ENCODE measurements at regions not wholly inside any gene's neighbourhood (a gene's known extent, or its start where the extent isn't known, plus 50 kb on each side); places are given as distances from the start of the nearest gene placed in this dataset.
"Not testable (repeated sequence)": the region's sequence is repeated elsewhere in the genome, so short reads cannot be mapped to it uniquely, and the experiment has no call there.

DNA sequence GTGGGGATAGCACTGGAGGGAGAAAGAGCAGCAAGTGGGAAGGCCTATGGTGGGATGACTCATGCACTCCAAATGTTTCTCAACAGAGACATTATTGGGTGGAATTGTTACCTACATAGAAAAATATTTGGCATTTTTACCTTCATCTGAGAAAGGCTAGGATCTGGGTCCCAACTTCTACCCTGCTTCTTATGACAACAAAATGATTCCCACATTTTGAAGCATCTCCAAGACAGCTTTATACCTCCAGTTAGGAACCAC, 908.9 kb upstream of the GYPC start:
- DNase-seq (ENCODE audit: insufficient read length, low spot score) (no peak), FAIRE-seq (no peak)
- TF ChIP-seq POU2F2 (IDR thresholded peaks at IDR 0.05; ENCODE audit: low read depth, low read length), result no peak
- no peak for TF ChIP-seq POLR2A (IDR thresholded peaks at IDR 0.05; ENCODE audit: low read depth, low read length)
- no peak for TF ChIP-seq POLR2AphosphoS5 (IDR thresholded peaks at IDR 0.05; ENCODE audit: low read depth, low read length)
- no peak for TF ChIP-seq SPI1 (IDR thresholded peaks at IDR 0.05; ENCODE audit: low read depth, low read length)

DNA sequence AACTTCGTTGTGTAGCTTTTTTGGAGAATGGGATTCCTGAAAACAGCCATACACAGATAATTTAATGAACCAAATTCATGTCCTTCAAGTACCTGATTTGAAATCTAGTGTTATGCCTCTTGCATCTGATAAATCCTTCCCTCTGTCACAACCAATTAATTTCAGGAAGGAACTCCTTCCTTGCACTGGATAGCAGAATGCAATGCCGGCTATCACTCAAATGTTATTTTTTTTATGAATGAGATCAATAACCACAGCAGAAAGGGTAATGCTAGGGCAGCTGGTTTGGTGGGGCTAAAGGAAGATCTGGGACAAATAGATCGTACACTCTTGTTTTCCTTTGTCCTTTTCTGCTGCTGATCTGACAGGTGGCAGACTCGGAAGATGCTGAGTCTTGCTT, 899.5 kb upstream of the GYPC start:
- TF ChIP-seq PAX5 (IDR thresholded peaks at IDR 0.05; ENCODE audit: insufficient read depth, low read length, severe bottlenecking) (no peak), SPI1 (IDR thresholded peaks at IDR 0.05; ENCODE audit: low read depth, low read length) (no peak), POLR2A (IDR thresholded peaks at IDR 0.05; ENCODE audit: low read depth, low read length) (no peak)
- no peak for FAIRE-seq
- DNase-seq (ENCODE audit: insufficient read length, low spot score), result no peak

DNA sequence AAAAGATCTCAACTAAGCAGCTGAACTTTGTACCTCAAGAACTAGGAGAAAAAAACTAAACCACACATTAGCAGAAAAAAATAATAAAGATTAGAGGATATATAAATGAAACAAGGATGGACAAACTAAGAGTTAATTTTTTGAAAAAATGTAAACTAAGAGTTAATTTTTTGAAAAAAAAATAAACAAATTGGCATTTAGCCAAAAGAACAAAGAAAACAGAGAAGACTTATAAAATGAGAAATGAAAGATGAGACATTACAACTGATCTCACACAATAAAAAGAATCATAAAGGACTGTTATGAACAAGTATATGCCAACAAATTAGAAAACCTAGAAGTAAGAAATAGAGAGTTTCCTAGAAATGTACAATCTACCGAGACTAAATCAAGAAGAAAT, 859.2 kb upstream of the GYPC start:
- TF ChIP-seq POLR2AphosphoS5 (IDR thresholded peaks at IDR 0.05; ENCODE audit: low read depth, low read length) (no peak), POLR2A (IDR thresholded peaks at IDR 0.05; ENCODE audit: low read depth, low read length) (no peak), PAX5 (IDR thresholded peaks at IDR 0.05; ENCODE audit: insufficient read depth, low read length, severe bottlenecking) (no peak), POU2F2 (IDR thresholded peaks at IDR 0.05; ENCODE audit: low read depth, low read length) (no peak), SPI1 (IDR thresholded peaks at IDR 0.05; ENCODE audit: low read depth, low read length) (no peak), TAF1 (IDR thresholded peaks at IDR 0.05; ENCODE audit: low read depth, low read length) (no peak)
- FAIRE-seq, result no peak
- DNase-seq (ENCODE audit: insufficient read length, low spot score), result no peak

DNA sequence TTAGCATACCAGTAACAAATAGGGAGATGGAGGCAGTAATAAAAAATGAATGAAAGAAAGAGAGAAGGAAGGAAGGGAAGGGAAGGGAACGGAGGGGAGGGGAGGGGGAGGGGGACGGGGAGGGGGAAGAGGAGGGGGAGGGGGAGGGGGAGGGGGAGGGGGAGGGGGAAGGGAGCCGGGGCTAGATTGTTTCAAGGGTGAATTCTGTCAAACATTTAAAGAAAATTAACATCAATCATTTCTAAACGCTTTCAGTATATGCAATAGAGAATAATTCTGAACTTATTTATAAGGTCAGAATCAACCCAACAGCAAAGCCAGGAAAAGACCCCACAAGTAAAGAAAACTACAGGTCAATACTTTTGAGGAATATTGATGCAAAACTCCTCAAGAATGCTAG, 858.8 kb upstream of the GYPC start:
- FAIRE-seq, result no peak
- TF ChIP-seq POLR2A (IDR thresholded peaks at IDR 0.05; ENCODE audit: low read depth, low read length), result no peak
- no peak for DNase-seq (ENCODE audit: insufficient read length, low spot score)

DNA sequence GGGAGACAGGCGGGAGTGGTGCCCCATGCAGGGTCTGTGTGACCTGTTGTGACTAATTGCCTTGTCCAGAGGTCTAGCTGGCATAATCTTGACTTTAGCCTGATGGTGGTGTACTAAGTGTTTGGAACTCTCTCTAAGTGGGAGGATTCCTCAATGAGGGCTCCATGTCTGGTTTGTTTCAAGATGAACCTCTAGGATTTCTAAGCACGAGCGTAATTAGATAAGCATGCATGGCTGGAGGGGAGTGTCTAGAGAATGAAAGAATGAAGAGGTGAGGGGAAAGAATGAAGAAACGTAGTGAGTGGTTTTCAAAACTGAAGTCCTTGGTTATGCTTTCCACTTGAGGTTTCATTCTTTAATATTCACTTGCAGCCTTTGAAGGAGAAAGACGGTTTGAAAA, 833.2 kb upstream of the GYPC start:
- no peak for FAIRE-seq
- TF ChIP-seq TAF1 (IDR thresholded peaks at IDR 0.05; ENCODE audit: low read depth, low read length), result no peak
- TF ChIP-seq SPI1 (IDR thresholded peaks at IDR 0.05; ENCODE audit: low read depth, low read length), result no peak
- no peak for TF ChIP-seq POU2F2 (IDR thresholded peaks at IDR 0.05; ENCODE audit: low read depth, low read length)
- TF ChIP-seq PAX5 (IDR thresholded peaks at IDR 0.05; ENCODE audit: insufficient read depth, low read length, severe bottlenecking), result no peak

DNA sequence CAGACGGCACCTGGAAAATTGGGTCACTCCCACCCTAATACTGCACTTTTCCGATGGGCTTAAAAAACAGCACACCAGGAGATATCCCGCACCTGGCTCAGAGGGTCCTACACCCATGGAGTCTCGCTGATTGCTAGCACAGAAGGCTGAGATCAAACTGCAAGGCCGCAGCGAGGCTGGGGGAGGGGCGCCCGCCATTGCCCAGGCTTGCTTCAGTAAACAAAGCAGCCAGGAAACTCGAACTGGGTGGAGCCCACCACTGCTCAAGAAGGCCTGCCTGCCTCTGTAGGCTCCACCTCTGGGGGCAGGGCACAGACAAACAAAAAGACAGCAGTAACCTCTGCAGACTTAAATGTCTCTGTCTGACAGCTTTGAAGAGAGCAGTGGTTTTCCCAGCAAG, 830.2 kb upstream of the GYPC start:
- FAIRE-seq; DNase-seq (ENCODE audit: insufficient read length, low spot score): not testable (repeated sequence)

More for the DNA sequence above, 833.2 kb upstream of the GYPC start:
- no peak for DNase-seq (ENCODE audit: insufficient read length, low spot score)

DNA sequence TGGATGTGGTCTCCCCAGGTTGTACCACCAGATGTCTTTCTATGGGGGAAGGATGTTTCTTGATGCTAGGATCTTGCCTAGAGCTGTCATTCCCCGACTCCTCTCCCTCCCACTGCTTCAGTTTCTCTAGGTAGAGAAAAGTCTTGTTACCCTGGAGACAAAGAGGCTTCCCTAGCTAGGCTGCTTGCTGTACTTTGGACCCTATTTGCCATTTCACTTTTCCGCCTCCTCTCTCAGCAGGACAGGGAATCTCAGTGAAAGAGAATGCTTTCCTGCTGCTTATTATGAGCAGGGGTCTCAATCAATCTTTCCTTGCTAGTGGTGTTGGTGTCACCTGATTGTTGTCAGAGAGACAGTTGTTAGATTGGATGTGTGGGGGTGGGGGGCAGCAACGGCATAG, 818.8 kb upstream of the GYPC start:
- TF ChIP-seq POU2F2 (IDR thresholded peaks at IDR 0.05; ENCODE audit: low read depth, low read length) (no peak), TAF1 (IDR thresholded peaks at IDR 0.05; ENCODE audit: low read depth, low read length) (no peak), POLR2AphosphoS5 (IDR thresholded peaks at IDR 0.05; ENCODE audit: low read depth, low read length) (no peak), PAX5 (IDR thresholded peaks at IDR 0.05; ENCODE audit: insufficient read depth, low read length, severe bottlenecking) (no peak), SPI1 (IDR thresholded peaks at IDR 0.05; ENCODE audit: low read depth, low read length) (no peak), POLR2A (IDR thresholded peaks at IDR 0.05; ENCODE audit: low read depth, low read length) (no peak)
- DNase-seq (ENCODE audit: insufficient read length, low spot score) (no peak), FAIRE-seq (no peak)

DNA sequence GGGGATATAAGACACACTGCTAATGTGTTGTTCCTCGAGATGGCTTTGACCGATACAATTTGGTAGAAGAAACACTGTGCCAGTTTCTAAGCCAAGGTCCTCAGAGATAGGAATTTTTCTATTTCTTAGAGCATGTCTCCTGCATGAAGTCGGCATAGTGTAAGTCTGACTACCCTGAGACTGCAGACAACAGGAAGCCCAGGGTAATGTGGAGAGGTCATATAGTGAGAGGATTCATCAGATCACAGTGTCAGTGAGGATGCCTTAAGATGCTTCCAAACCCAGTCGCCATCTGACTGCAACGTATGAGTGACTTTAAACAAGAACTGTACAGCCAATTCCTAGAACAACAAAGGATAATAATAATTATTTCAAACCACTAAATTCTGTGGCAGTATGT, 818.3 kb upstream of the GYPC start:
- no peak for TF ChIP-seq POLR2A (IDR thresholded peaks at IDR 0.05; ENCODE audit: low read depth, low read length)
- TF ChIP-seq POU2F2 (IDR thresholded peaks at IDR 0.05; ENCODE audit: low read depth, low read length), result no peak
- TF ChIP-seq SPI1 (IDR thresholded peaks at IDR 0.05; ENCODE audit: low read depth, low read length), result no peak
- no peak for TF ChIP-seq POLR2AphosphoS5 (IDR thresholded peaks at IDR 0.05; ENCODE audit: low read depth, low read length)
- no peak for TF ChIP-seq PAX5 (IDR thresholded peaks at IDR 0.05; ENCODE audit: insufficient read depth, low read length, severe bottlenecking)
- TF ChIP-seq TAF1 (IDR thresholded peaks at IDR 0.05; ENCODE audit: low read depth, low read length), result no peak
- no peak for FAIRE-seq
- no peak for DNase-seq (ENCODE audit: insufficient read length, low spot score)

DNA sequence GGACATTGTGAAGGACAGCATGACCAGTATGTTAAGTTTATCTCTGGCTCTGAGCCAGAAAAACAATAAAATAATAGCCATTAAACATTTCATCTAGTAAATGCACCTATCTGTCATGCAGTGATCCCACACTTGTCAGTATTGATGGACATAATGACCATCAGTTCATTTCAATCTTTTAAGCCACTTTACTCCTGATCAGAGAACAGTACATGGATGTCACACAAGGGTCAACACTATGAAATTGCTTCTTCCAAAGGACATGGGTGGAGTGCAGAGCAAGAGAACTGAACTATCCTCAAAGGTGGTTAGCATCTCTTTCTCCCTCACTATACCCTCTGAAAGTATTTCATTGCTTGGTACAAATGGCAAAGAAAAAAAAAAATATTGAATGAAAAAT, 816.0 kb upstream of the GYPC start:
- no peak for TF ChIP-seq POU2F2 (IDR thresholded peaks at IDR 0.05; ENCODE audit: low read depth, low read length)
- no peak for TF ChIP-seq POLR2AphosphoS5 (IDR thresholded peaks at IDR 0.05; ENCODE audit: low read depth, low read length)
- no peak for TF ChIP-seq PAX5 (IDR thresholded peaks at IDR 0.05; ENCODE audit: insufficient read depth, low read length, severe bottlenecking)
- no peak for FAIRE-seq
- no peak for DNase-seq (ENCODE audit: insufficient read length, low spot score)

DNA sequence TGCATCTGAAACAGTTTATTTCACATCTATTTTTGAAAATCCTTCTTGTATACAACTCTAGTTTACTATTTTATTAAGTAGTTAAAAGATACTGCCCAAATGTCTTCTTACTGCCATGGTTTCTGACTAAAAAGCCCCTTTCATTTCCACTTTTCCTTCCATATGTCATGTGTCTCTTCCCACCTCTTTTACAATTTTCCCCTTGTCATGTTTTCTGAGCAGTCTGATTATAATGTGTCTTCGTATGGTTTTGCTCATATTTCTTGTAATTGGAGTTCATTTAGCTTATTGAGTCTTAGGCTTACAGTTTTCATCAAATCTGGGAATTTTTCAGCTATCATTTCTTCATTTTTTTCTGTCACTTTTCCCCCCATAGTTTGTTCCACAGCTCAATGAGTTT, 813.9 kb upstream of the GYPC start:
- TF ChIP-seq POLR2A (IDR thresholded peaks at IDR 0.05; ENCODE audit: low read depth, low read length), result no peak
- no peak for TF ChIP-seq POU2F2 (IDR thresholded peaks at IDR 0.05; ENCODE audit: low read depth, low read length)
- no peak for TF ChIP-seq PAX5 (IDR thresholded peaks at IDR 0.05; ENCODE audit: insufficient read depth, low read length, severe bottlenecking)
- TF ChIP-seq POLR2AphosphoS5 (IDR thresholded peaks at IDR 0.05; ENCODE audit: low read depth, low read length), result no peak
- no peak for TF ChIP-seq SPI1 (IDR thresholded peaks at IDR 0.05; ENCODE audit: low read depth, low read length)
- no peak for TF ChIP-seq TAF1 (IDR thresholded peaks at IDR 0.05; ENCODE audit: low read depth, low read length)
- no peak for FAIRE-seq
- no peak for DNase-seq (ENCODE audit: insufficient read length, low spot score)

DNA sequence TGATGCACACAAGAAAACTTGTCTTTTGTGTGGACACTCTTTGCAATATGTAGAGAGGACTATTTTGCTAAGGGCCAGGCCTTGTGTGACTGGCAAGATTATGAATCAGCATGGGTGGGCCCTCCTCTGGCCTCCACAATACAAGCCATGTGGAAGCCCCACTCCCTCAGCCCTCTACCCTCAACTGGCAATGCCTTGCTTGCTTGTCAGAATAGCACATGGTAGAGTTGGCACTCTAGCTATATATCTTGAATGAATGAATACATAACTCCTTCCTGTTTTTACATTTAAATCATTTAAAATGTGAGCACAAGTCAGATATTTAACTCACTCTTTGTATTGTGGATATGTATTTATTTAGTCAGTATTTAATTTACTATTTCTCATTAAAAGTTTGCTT, 805.4 kb upstream of the GYPC start:
- DNase-seq (ENCODE audit: insufficient read length, low spot score), result no peak
- no peak for FAIRE-seq
- TF ChIP-seq PAX5 (IDR thresholded peaks at IDR 0.05; ENCODE audit: insufficient read depth, low read length, severe bottlenecking) (no peak), POLR2A (IDR thresholded peaks at IDR 0.05; ENCODE audit: low read depth, low read length) (no peak), SPI1 (IDR thresholded peaks at IDR 0.05; ENCODE audit: low read depth, low read length) (no peak), POU2F2 (IDR thresholded peaks at IDR 0.05; ENCODE audit: low read depth, low read length) (no peak), TAF1 (IDR thresholded peaks at IDR 0.05; ENCODE audit: low read depth, low read length) (no peak), POLR2AphosphoS5 (IDR thresholded peaks at IDR 0.05; ENCODE audit: low read depth, low read length) (no peak)
